Spleen (tissue), 7 donors: ENCODE measurements at regions not wholly inside any gene's neighbourhood (a gene's known extent, or its start where the extent isn't known, plus 50 kb on each side); places are given as distances from the start of the nearest gene placed in this dataset.

ENCODE experiments used
- CTCF ChIP-seq, 11 experiments: fragments of 200-600 bp in 7 of 11; fragments of 450-650 bp in 4 of 11; sonication (generic) in 4 of 11; IDR thresholded peaks in 8 of 11; conservative IDR thresholded peaks in 3 of 11; 1 replicate in 7 of 11; 2 replicates in 4 of 11; pipeline versions ENCODE4 v1.4.0 to v1.8.0; 2016 to 2021; ENCODE audit warnings: antibody characterized with exemption in 11 of 11, inconsistent platforms in 4 of 11, mild to moderate bottlenecking in 1 of 11
- POLR2A ChIP-seq, 3 donors: fragments of 450-650 bp; IDR thresholded peaks; one replicate each; pipeline ENCODE4 v1.5.1; 2017; ENCODE audit warnings: antibody characterized with exemption in 3 of 3, mild to moderate bottlenecking in 1 of 3
- POLR2AphosphoS5 ChIP-seq, 3 donors: sonication (generic); formaldehyde crosslinking; IDR thresholded peaks; one replicate each; pipeline ENCODE4 v1.5.1; 2017; ENCODE audit warnings: antibody characterized with exemption in 3 of 3
- donor health status: DM: no; HTN: no; CAD: no; lungs with moderate emphysema.
- donor health status: DM: no; HTN: no; CAD: no.
- donor health status: DM: no; HTN: no; CAD: no.

DNA sequence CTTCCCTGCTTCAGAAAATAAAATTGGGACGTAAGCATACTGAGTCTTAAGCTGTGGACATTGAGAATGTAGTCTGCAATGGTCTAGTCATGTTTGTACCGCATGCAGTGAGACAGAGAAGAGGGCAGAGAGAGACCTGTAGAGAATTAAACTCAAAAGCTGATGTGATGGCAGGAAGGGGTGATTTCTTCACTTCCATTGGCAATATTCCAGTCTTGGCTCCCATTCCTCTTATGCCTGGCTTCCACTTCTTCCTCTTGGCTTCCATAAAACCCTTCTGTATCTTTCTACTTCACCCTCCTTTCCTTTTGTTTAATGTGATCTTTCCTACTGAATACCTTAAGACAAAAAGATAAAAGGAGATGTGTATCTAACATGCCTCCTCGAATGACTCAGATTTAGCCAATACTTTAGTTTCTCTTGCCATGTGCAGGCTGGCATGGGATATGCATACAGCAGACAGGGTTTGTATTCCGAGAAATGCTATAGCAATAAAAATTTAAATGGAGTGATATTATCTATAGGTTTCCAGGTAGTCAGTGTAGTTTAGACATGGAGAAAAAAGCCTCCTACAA is 423.1 kb upstream of the DYNLRB2 start:
- TF ChIP-seq CTCF (IDR thresholded peaks at IDR 0.05 in 8 of 11, conservative IDR thresholded peaks at IDR 0.05 in 3 of 11) (no peak), POLR2A (IDR thresholded peaks at IDR 0.05) (no peak), POLR2AphosphoS5 (IDR thresholded peaks at IDR 0.05) (no peak)
